Mesendoderm (in vitro differentiated cells): ENCODE measurements at regions not wholly inside any gene's neighbourhood (a gene's known extent, or its start where the extent isn't known, plus 50 kb on each side); places are given as distances from the start of the nearest gene placed in this dataset.

Source experiments
- DNase-seq: peaks from one replicate; pipeline ENCODE4 v3.0.0; 2013
- H2AK5ac ChIP-seq: 2 replicates; pipeline ENCODE4 v1.6.1; 2013; ENCODE audit warnings: low read length, inconsistent platforms
- H2BK120ac ChIP-seq: 2 replicates; pipeline ENCODE4 v1.6.1; 2013; ENCODE audit warnings: low read depth, mild to moderate bottlenecking, low read length, moderate library complexity, mixed read lengths
- H2BK15ac ChIP-seq: replicated peaks from 2 replicates; pipeline ENCODE4 v1.6.1; 2013; ENCODE audit warnings: low read depth, mild to moderate bottlenecking, moderate library complexity
- H2BK5ac ChIP-seq: 2 replicates; pipeline ENCODE4 v1.6.1; 2013; ENCODE audit warnings: low read length, inconsistent platforms
- H3K18ac ChIP-seq: 2 replicates; pipeline ENCODE4 v1.6.1; 2013; ENCODE audit warnings: mild to moderate bottlenecking, low read length, mixed read lengths
- H3K23ac ChIP-seq: one replicate; pipeline ENCODE4 v1.6.1; 2013; ENCODE audit warnings: low read length
- H3K27ac ChIP-seq: 2 replicates; pipeline ENCODE4 v1.5.1; 2013; ENCODE audit warnings: low read depth, mild to moderate bottlenecking, inconsistent platforms, low read length, moderate library complexity
- H3K27me3 ChIP-seq: 2 replicates; pipeline ENCODE4 v1.6.1; 2013; ENCODE audit warnings: low read length, control low read depth, mild to moderate bottlenecking, inconsistent platforms; ENCODE audit not compliant: insufficient read depth, poor library complexity
- H3K36me3 ChIP-seq: 2 replicates; pipeline ENCODE4 v1.6.1; 2013; ENCODE audit warnings: low read length, inconsistent platforms; ENCODE audit not compliant: control insufficient read depth, insufficient read depth
- H3K4ac ChIP-seq: one replicate; pipeline ENCODE4 v1.6.1; 2013; ENCODE audit warnings: low read depth, mild to moderate bottlenecking, low read length, moderate library complexity
- H3K4me1 ChIP-seq: 2 replicates; pipeline ENCODE4 v1.6.1; 2013; ENCODE audit warnings: low read depth, low read length, inconsistent platforms; ENCODE audit not compliant: control insufficient read depth
- H3K4me2 ChIP-seq: 2 replicates; pipeline ENCODE4 v1.6.1; 2013; ENCODE audit warnings: low read length
- H3K4me3 ChIP-seq: 2 replicates; pipeline ENCODE4 v1.5.1; 2013; ENCODE audit warnings: mild to moderate bottlenecking, low read length
- H3K56ac ChIP-seq: one replicate; pipeline ENCODE4 v1.6.1; 2013; ENCODE audit warnings: low read length
- H3K79me1 ChIP-seq: 2 replicates; pipeline ENCODE4 v1.6.1; 2013; ENCODE audit warnings: low read length, inconsistent platforms
- H3K79me2 ChIP-seq: 2 replicates; pipeline ENCODE4 v1.6.1; 2013; ENCODE audit warnings: mild to moderate bottlenecking, low read length; ENCODE audit not compliant: control insufficient read depth, insufficient read depth
- H3K9ac ChIP-seq: 2 replicates; pipeline ENCODE4 v1.6.1; 2013; ENCODE audit warnings: low read length, inconsistent platforms
- H4K5ac ChIP-seq: one replicate; pipeline ENCODE4 v1.6.1; 2013; ENCODE audit warnings: low read length
- H4K8ac ChIP-seq: one replicate; pipeline ENCODE4 v1.6.1; 2013; ENCODE audit warnings: low read depth, mild to moderate bottlenecking, control low read depth, low read length, moderate library complexity
- WGBS: extraction: QIAGEN DNeasy Blood & Tissue Kit; methylation state at CpG from one replicate; pipeline ENCODE4 v1.1.7; 2013; ENCODE audit warnings: low lambda C conversion rate, missing lambda C conversion rate; ENCODE audit not compliant: insufficient coverage; ENCODE audit errors: extremely low coverage; 5-methylcytosine and 5-hydroxymethylcytosine counted together

DNA sequence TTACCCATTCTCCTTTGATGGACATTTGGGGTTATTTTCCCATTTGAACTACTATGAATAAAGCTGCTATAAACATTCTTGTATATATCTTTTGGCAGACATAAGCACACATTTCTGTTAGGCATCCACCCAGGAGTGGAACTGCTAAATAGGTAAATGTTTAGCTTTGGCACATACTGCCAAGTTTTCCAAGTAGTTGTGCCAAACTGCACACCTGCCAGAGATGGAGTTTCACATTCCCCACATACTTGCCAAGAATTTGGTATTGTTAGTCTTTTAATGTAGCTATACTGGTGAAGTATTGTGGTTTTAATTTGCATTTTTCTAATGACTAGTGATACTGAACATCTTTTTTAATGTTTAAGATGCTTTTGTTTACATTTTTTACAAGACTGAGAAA, 201.0 kb downstream of the GXYLT1 start:
- no peak overlapping the region for H4K8ac ChIP-seq
- no peak overlapping the region for H3K18ac ChIP-seq
- H3K4ac ChIP-seq = no peak overlapping the region
- H3K79me2 ChIP-seq = no peaks in the 10 kb centered on the region
- H3K4me3 ChIP-seq = no peak overlapping the region
- H3K9ac ChIP-seq = no peak overlapping the region
- H2BK15ac ChIP-seq = no peak overlapping the region
- H2BK120ac ChIP-seq = no peak overlapping the region
- H4K5ac ChIP-seq = no peak overlapping the region
- no peak overlapping the region for H3K23ac ChIP-seq
- H3K27me3 ChIP-seq = no peaks in the 10 kb centered on the region
- H3K36me3 ChIP-seq = no peaks in the 10 kb centered on the region
- no peak for DNase-seq
- H3K56ac ChIP-seq = no peak overlapping the region
- H3K79me1 ChIP-seq = no peaks in the 10 kb centered on the region
- no peaks in the 10 kb centered on the region for H3K4me1 ChIP-seq
- no peak overlapping the region for H2BK5ac ChIP-seq
- H3K27ac ChIP-seq = no peak overlapping the region
- H3K4me2 ChIP-seq = no peak overlapping the region
- no peak overlapping the region for H2AK5ac ChIP-seq

- no peak overlapping the region for H3K18ac ChIP-seq
- no peak overlapping the region for H2BK5ac ChIP-seq
- H4K8ac ChIP-seq = no peak overlapping the region
- no peak overlapping the region for H3K9ac ChIP-seq
- no peak overlapping the region for H3K4ac ChIP-seq
- H3K27ac ChIP-seq = no peak overlapping the region
- no peaks in the 10 kb centered on the region for H3K79me1 ChIP-seq
- H2BK15ac ChIP-seq = no peak overlapping the region
- H3K4me3 ChIP-seq = no peak overlapping the region
- H2AK5ac ChIP-seq = no peak overlapping the region
- H3K56ac ChIP-seq = no peak overlapping the region
- no peaks in the 10 kb centered on the region for H3K79me2 ChIP-seq
- no peak overlapping the region for H3K23ac ChIP-seq
- no peaks in the 10 kb centered on the region for H3K36me3 ChIP-seq
- no peak for DNase-seq
- H2BK120ac ChIP-seq = no peak overlapping the region
- H3K4me2 ChIP-seq = no peak overlapping the region
- H3K27me3 ChIP-seq = no peaks in the 10 kb centered on the region
- no peaks in the 10 kb centered on the region for H3K4me1 ChIP-seq
- no peak overlapping the region for H4K5ac ChIP-seq
Observed at GRCh38 chr12:41942354-41942753, 202.3 kb downstream of the GXYLT1 start.

GRCh38 chr12:41941079-41941478, 203.6 kb downstream of the GXYLT1 start:
- H3K56ac ChIP-seq = no peak overlapping the region
- no CpG with 5 or more reads among the region's 2 CpGs for WGBS
- H2BK15ac ChIP-seq = no peak overlapping the region
- H4K5ac ChIP-seq = no peak overlapping the region
- no peak overlapping the region for H2BK120ac ChIP-seq
- no peaks in the 10 kb centered on the region for H3K4me1 ChIP-seq
- no peak for DNase-seq
- no peak overlapping the region for H4K8ac ChIP-seq
- H3K27me3 ChIP-seq = no peaks in the 10 kb centered on the region
- H3K9ac ChIP-seq = no peak overlapping the region
- H3K4me2 ChIP-seq = no peak overlapping the region
- H2BK5ac ChIP-seq = no peak overlapping the region
- H2AK5ac ChIP-seq = no peak overlapping the region
- H3K79me2 ChIP-seq = no peaks in the 10 kb centered on the region
- H3K4ac ChIP-seq = no peak overlapping the region
- no peak overlapping the region for H3K4me3 ChIP-seq
- no peaks in the 10 kb centered on the region for H3K79me1 ChIP-seq
- no peak overlapping the region for H3K23ac ChIP-seq
- no peak overlapping the region for H3K18ac ChIP-seq
- H3K27ac ChIP-seq = no peak overlapping the region
- no peaks in the 10 kb centered on the region for H3K36me3 ChIP-seq

DNA sequence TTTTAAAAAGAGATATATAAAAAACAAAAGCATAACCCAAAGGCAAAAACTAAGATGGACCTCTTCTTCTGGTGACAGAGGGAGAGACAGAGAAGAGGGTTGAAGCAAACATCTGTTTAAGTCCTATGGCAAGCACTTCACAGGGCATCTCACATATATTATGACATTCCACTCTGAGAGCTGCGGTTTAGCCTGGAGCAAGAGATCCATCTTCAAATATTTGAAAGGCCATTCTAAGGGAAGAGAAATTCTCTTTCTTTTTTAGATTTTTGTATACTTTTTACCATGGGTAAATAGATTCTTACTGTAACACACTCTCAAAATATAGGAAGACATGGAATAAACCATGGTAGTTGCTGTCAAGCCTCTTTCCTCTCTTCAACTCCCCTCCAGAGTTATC, 204.1 kb downstream of the GXYLT1 start:
- H3K4me3 ChIP-seq = no peak overlapping the region
- WGBS = no CpG with 5 or more reads among the region's 1 CpG
- H3K27ac ChIP-seq = no peak overlapping the region

GRCh38 chr12:41936333-41936732, 208.3 kb downstream of the GXYLT1 start:
- Histone ChIP-seq H3K4me3 (no peak overlapping the region), H3K36me3 (no peaks in the 10 kb centered on the region), H3K4me2 (no peak overlapping the region), H2AK5ac (no peak overlapping the region), H3K4ac (no peak overlapping the region), H3K27ac (no peak overlapping the region), H3K56ac (no peak overlapping the region), H2BK5ac (no peak overlapping the region), H2BK15ac (no peak overlapping the region), H3K18ac (no peak overlapping the region), H3K23ac (no peak overlapping the region), H3K9ac (no peak overlapping the region), H3K79me2 (no peaks in the 10 kb centered on the region), H4K8ac (no peak overlapping the region), H3K79me1 (no peaks in the 10 kb centered on the region), H3K4me1 (no peaks in the 10 kb centered on the region), H2BK120ac (no peak overlapping the region), H4K5ac (no peak overlapping the region), H3K27me3 (no peaks in the 10 kb centered on the region)
- peak; percentile 27 for DNase-seq
- no CpG with 5 or more reads among the region's 5 CpGs for WGBS

More for the DNA sequence above, 204.1 kb downstream of the GXYLT1 start:
- no peaks in the 10 kb centered on the region for H3K36me3 ChIP-seq
- H4K8ac ChIP-seq = no peak overlapping the region
- H3K4me1 ChIP-seq = no peaks in the 10 kb centered on the region
- no peaks in the 10 kb centered on the region for H3K79me2 ChIP-seq
- no peak overlapping the region for H4K5ac ChIP-seq
- no peak overlapping the region for H2BK120ac ChIP-seq
- H3K4me2 ChIP-seq = no peak overlapping the region
- no peak for DNase-seq
- H3K56ac ChIP-seq = no peak overlapping the region
- H3K23ac ChIP-seq = no peak overlapping the region
- H2AK5ac ChIP-seq = no peak overlapping the region
- H3K9ac ChIP-seq = no peak overlapping the region
- no peak overlapping the region for H2BK15ac ChIP-seq
- H3K27me3 ChIP-seq = no peaks in the 10 kb centered on the region
- no peak overlapping the region for H3K4ac ChIP-seq
- H2BK5ac ChIP-seq = no peak overlapping the region
- H3K79me1 ChIP-seq = no peaks in the 10 kb centered on the region
- H3K18ac ChIP-seq = no peak overlapping the region

DNA sequence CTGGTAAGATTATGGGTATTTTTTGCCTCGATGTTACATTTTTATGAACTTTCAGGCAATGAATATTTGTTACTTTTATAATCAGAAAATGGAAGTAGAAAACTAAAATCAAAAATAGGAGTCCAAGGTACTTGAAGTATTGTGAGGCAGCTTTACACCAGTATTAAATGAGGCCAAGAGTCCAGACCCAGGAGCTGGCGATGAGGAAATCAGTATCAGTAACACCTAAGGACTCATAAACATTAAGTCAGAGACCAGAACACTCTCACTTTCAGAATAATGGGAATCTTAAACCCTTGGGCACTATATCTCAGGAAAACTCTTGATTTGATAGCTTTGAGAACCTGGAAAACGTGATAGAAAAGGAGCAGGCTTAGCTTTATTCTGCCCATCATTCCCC, 208.8 kb downstream of the GXYLT1 start:
- no peak overlapping the region for H3K4me3 ChIP-seq
- H3K36me3 ChIP-seq = no peaks in the 10 kb centered on the region
- H3K4me2 ChIP-seq = no peak overlapping the region
- no peak overlapping the region for H3K9ac ChIP-seq
- H3K23ac ChIP-seq = no peak overlapping the region
- H3K18ac ChIP-seq = no peak overlapping the region
- no peaks in the 10 kb centered on the region for H3K79me1 ChIP-seq
- no peak overlapping the region for H3K27ac ChIP-seq
- no peak overlapping the region for H3K4ac ChIP-seq
- no peak overlapping the region for H3K56ac ChIP-seq
- no peak for DNase-seq
- no peaks in the 10 kb centered on the region for H3K4me1 ChIP-seq
- H3K79me2 ChIP-seq = no peaks in the 10 kb centered on the region
- H3K27me3 ChIP-seq = no peaks in the 10 kb centered on the region
- no peak overlapping the region for H2BK15ac ChIP-seq
- no peak overlapping the region for H2AK5ac ChIP-seq
- H2BK120ac ChIP-seq = no peak overlapping the region
- no CpG with 5 or more reads among the region's 3 CpGs for WGBS
- no peak overlapping the region for H4K5ac ChIP-seq
- H2BK5ac ChIP-seq = no peak overlapping the region
- no peak overlapping the region for H4K8ac ChIP-seq
